Esophagus muscularis mucosa (tissue), 4 donors: ENCODE measurements at regions not wholly inside any gene's neighbourhood (a gene's known extent, or its start where the extent isn't known, plus 50 kb on each side); places are given as distances from the start of the nearest gene placed in this dataset.

Experiments used
- DNase-seq: peaks from one replicate; pipeline ENCODE4 v3.0.0-alpha.2; 2017; ENCODE audit errors: extremely low spot score
- H3K27ac ChIP-seq, 4 donors: fragments of 200-600 bp; sonication (generic); replicated peaks in 1 of 4; 1 replicate in 3 of 4; 2 replicates in 1 of 4; pipeline ENCODE4 v1.5.1; 2016 to 2019; ENCODE audit warnings: mild to moderate bottlenecking in 1 of 4
- H3K27me3 ChIP-seq, 4 donors: fragments of 200-600 bp; sonication (generic); one replicate each; pipeline versions ENCODE4 v1.5.1 to v1.6.0; 2016 to 2019
- H3K36me3 ChIP-seq, 4 donors: fragments of 200-600 bp; sonication (generic); one replicate each; pipeline ENCODE4 v1.5.1; 2016 to 2019
- H3K4me1 ChIP-seq, 4 donors: fragments of 200-600 bp; sonication (generic); one replicate each; pipeline ENCODE4 v1.5.1; 2016 to 2019
- H3K4me3 ChIP-seq, 4 donors: fragments of 200-600 bp; sonication (generic); 1 replicate in 2 of 4; 2 replicates in 2 of 4; pipeline ENCODE4 v1.5.1; 2016 to 2019; ENCODE audit warnings: mild to moderate bottlenecking in 4 of 4, moderate library complexity in 1 of 4
- H3K9me3 ChIP-seq, 4 donors: fragments of 200-600 bp; sonication (generic); 1 replicate in 3 of 4; 2 replicates in 1 of 4; pipeline ENCODE4 v1.5.1; 2016 to 2019
- EP300 ChIP-seq: sonication (generic); formaldehyde crosslinking; IDR thresholded peaks from one replicate; pipeline ENCODE4 v1.6.1; 2017; ENCODE audit warnings: antibody characterized with exemption
- POLR2A ChIP-seq: fragments of 450-650 bp; IDR thresholded peaks from one replicate; pipeline ENCODE4 v1.6.1; 2017; ENCODE audit warnings: antibody characterized with exemption, moderate library complexity, mild to moderate bottlenecking, low read depth
- POLR2AphosphoS5 ChIP-seq, 2 donors: sonication (generic); formaldehyde crosslinking; IDR thresholded peaks; one replicate each; pipeline ENCODE4 v1.6.1; 2017; ENCODE audit warnings: antibody characterized with exemption in 2 of 2
- WGBS: methylation state at CpG from one replicate; pipeline ENCODE4 v1.1.5; 2018; 5-methylcytosine and 5-hydroxymethylcytosine counted together
- intact Hi-C: fragments of 100-400 bp; cut with DNase I; formaldehyde crosslinking; loops from one replicate; pipeline ENCODE4 v1.15.1; 2023
- TF ChIP-seq, protein P1 (sequence below), 3 experiments: fragments of 200-600 bp in 2 of 3; fragments of 450-650 bp in 1 of 3; sonication (generic) in 2 of 3; IDR thresholded peaks; one replicate each; pipeline ENCODE4 v1.5.1; 2017 to 2019; ENCODE audit warnings: antibody characterized with exemption in 3 of 3, mild to moderate bottlenecking in 2 of 3, moderate library complexity in 1 of 3

DNA sequence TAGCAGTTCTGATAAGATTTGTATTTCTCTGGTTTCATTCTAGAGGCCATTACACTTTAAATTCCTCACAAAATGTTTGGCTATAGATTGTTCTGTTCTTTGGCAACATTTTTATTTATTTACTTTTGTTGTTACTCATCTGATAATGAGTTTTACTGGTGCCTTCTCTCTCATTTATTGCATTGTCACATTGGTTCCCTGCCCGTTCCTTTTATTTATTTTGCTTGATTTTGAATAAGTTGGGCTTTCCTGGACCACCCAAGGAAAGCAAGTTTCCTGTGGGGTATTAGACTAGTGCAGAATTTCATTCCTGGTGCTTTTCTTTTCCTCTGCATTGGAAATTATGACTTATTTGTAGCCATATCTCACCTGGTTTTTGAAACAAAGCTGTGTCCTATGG lies 232.0 kb downstream of the SOCS6 start:
- no peaks in the 10 kb centered on the region for H3K27me3 ChIP-seq
- H3K9me3 ChIP-seq = no peaks in the 10 kb centered on the region
- TF ChIP-seq, protein P1, sequence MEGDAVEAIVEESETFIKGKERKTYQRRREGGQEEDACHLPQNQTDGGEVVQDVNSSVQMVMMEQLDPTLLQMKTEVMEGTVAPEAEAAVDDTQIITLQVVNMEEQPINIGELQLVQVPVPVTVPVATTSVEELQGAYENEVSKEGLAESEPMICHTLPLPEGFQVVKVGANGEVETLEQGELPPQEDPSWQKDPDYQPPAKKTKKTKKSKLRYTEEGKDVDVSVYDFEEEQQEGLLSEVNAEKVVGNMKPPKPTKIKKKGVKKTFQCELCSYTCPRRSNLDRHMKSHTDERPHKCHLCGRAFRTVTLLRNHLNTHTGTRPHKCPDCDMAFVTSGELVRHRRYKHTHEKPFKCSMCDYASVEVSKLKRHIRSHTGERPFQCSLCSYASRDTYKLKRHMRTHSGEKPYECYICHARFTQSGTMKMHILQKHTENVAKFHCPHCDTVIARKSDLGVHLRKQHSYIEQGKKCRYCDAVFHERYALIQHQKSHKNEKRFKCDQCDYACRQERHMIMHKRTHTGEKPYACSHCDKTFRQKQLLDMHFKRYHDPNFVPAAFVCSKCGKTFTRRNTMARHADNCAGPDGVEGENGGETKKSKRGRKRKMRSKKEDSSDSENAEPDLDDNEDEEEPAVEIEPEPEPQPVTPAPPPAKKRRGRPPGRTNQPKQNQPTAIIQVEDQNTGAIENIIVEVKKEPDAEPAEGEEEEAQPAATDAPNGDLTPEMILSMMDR (IDR thresholded peaks at IDR 0.05) = no peak
- no peak for TF ChIP-seq EP300
- intact Hi-C loops = no loop called here
- no peaks in the 10 kb centered on the region for H3K36me3 ChIP-seq
- 40% methylated on average over 1 of the region's 1 CpG for WGBS
- DNase-seq = no peak
- no peak overlapping the region for H3K4me3 ChIP-seq
- H3K27ac ChIP-seq = no peak overlapping the region
- H3K4me1 ChIP-seq = no peaks in the 10 kb centered on the region

DNA sequence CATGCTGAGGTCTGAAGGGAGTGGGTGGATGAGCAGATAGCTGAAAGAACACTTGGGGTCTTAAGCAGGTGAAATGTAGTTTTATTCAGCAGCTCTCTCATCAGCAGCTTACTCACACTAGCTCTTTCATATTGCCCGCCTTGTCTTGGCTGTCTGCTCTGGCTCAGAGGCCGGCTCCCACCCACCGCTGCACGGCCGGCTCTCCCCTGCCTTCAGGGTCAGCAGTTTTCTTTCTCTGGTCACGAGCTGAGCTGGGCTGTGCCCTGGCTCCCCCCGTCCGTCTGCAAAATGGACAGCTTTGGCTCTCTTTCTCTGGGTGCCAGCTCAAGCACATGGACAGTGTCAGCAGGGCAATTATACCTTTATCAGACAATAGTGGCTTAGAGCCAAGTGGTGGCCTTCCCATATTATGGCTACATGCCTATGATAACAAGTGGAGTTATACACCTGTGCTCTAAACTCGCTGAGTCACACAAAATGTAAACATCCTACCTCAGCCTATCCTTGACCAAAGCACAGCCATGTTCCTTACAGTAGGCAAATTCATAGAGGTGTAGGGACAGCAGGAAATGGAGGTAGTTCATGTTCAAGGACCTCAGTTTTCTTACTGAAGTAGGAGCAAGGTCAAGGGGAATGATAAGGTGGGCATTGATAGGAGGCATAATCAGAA lies 224.8 kb downstream of the SOCS6 start:
- Histone ChIP-seq H3K4me3 (no peak overlapping the region), H3K36me3 (no peaks in the 10 kb centered on the region), H3K27me3 (no peaks in the 10 kb centered on the region), H3K4me1 (no peaks in the 10 kb centered on the region), H3K27ac (no peak overlapping the region), H3K9me3 (no peaks in the 10 kb centered on the region)
- intact Hi-C loops = no loop called here
- TF ChIP-seq, protein P1 (IDR thresholded peaks at IDR 0.05) = no peak
- TF ChIP-seq EP300 (no peak), POLR2AphosphoS5 (IDR thresholded peaks at IDR 0.05) (no peak), POLR2A (no peak)
- WGBS = 77% methylated on average over 9 of the region's 9 CpGs
- no peak for DNase-seq

DNA sequence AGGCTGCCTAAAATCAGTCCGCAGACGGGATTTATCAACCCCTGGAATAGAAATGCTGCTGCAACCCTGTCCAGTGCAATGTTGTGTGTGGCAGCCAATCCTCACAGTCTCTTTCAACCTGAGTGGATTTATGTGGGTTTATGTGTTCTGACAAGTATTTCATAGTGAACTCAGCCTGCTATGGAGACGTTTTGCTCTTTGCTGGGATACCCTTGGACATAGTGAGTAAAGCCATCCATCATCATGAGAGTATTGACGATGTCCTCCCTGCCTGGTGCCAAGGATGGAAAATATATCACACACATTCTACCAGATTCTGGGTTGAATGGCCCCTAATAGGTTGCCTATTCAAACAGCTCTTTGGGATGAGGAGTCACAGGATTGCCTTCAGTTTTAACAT lies 219.1 kb downstream of the SOCS6 start:
- TF ChIP-seq, protein P1 (IDR thresholded peaks at IDR 0.05) = no peak
- TF ChIP-seq EP300 (no peak), POLR2A (no peak), POLR2AphosphoS5 (IDR thresholded peaks at IDR 0.05) (no peak)
- peaks cover 0 to 8% (median 0%) of the 10 kb centered on the region in 4 donors for H3K27me3 ChIP-seq

DNA sequence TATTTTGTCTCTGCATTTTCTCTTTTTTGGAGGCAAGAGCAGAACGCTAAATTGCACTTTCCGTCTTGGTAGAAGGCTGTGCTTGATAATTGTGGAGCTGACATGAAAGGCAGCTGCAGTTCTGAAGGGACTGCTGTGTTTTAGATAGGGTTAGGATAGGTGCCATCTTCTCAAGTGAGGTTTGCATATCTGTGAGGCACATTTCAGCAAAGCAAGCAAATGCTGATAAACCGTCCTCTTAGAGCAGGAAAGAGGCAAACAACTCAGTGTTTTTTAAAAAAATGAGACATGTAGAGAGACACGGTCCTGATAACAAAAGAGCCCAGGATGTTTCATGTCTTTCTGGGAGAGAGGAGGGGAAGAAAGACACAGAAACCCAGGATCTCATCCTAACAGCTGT lies 217.7 kb downstream of the SOCS6 start:
- TF ChIP-seq EP300 (no peak), POLR2AphosphoS5 (IDR thresholded peaks at IDR 0.05) (no peak), POLR2A (no peak)
- TF ChIP-seq, protein P1 (IDR thresholded peaks at IDR 0.05) = no peak
- Histone ChIP-seq H3K27me3 (peaks cover 0 to 8% (median 0%) of the 10 kb centered on the region in 4 donors), H3K4me3 (no peak overlapping the region), H3K36me3 (no peaks in the 10 kb centered on the region), H3K9me3 (no peaks in the 10 kb centered on the region), H3K4me1 (no peaks in the 10 kb centered on the region), H3K27ac (no peak overlapping the region)
- no peak for DNase-seq
- WGBS = 66% methylated on average over 4 of the region's 4 CpGs
- intact Hi-C loops = no loop called here

More for the DNA sequence above, 219.1 kb downstream of the SOCS6 start:
- WGBS = 79% methylated on average over 3 of the region's 4 CpGs
- Histone ChIP-seq H3K4me3 (no peak overlapping the region), H3K36me3 (no peaks in the 10 kb centered on the region), H3K27ac (no peak overlapping the region), H3K4me1 (no peaks in the 10 kb centered on the region), H3K9me3 (no peaks in the 10 kb centered on the region)
- DNase-seq = no peak
- intact Hi-C loops = no loop called here

DNA sequence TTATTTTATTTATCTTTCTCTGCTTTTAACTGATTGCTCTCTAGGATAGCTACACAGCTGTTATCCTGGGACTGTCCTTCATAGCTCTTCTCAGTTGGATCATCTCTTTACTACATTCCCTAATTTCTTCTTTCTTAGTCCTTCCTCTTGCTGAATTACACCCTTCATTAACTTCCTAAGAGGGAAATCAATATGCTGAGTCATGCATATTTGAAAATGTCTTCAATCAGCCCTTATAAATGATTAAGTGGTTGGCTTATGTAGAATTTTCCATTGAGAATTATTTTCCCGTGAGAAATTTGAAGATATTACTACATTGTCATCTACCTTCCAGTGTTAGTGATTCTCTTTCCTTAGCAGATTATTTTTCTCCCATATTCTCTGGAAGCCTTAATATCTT lies 214.2 kb downstream of the SOCS6 start:
- 83% methylated on average over 1 of the region's 1 CpG for WGBS
- intact Hi-C loops = no loop called here
- TF ChIP-seq POLR2A = no peak
- no peak for TF ChIP-seq POLR2AphosphoS5 (IDR thresholded peaks at IDR 0.05)
- TF ChIP-seq, protein P1 (IDR thresholded peaks at IDR 0.05) = no peak
- TF ChIP-seq EP300 = no peak

More for the DNA sequence above, 214.2 kb downstream of the SOCS6 start:
- Histone ChIP-seq H3K4me3 (no peak overlapping the region), H3K4me1 (no peaks in the 10 kb centered on the region), H3K27ac (no peak overlapping the region), H3K27me3 (peaks cover 0 to 8% (median 0%) of the 10 kb centered on the region in 4 donors), H3K36me3 (no peaks in the 10 kb centered on the region), H3K9me3 (no peaks in the 10 kb centered on the region)
- DNase-seq = no peak
